Activated CD8-positive, alpha-beta T cell treated with anti-CD3 and anti-CD28 coated beads, Interleukin-2, amount 10 ng/mL, durations not matched to agents 7 days and 5 days (primary cell): ENCODE measurements at regions not wholly inside any gene's neighbourhood (a gene's known extent, or its start where the extent isn't known, plus 50 kb on each side); places are given as distances from the start of the nearest gene placed in this dataset.
"Not testable (repeated sequence)": the region's sequence is repeated elsewhere in the genome, so short reads cannot be mapped to it uniquely, and the experiment has no call there.

ENCODE experiments used
- ATAC-seq: fragments of 150-1000 bp; cut with Tn5 transposase; one replicate; pipeline ENCODE4 v1.10.0; 2021; ENCODE audit warnings: moderate library complexity
- CTCF ChIA-PET: fragments of 350-600 bp; sonication (Branson Sonifier 250); formaldehyde crosslinking; loops from one replicate; lab custom pipeline; 2021; ENCODE audit warnings: antibody characterized with exemption; lab: Charles Lee
- POLR2A ChIA-PET: fragments of 350-600 bp; sonication (Branson Sonifier 250); formaldehyde crosslinking; loops from one replicate; lab custom pipeline; 2021; ENCODE audit warnings: antibody characterized with exemption; lab: Charles Lee
- DNase-seq: peaks from one replicate; pipeline ENCODE4 v3.0.0-alpha.2; 2020
- H3K27ac Mint-ChIP-seq: one replicate; pipeline ENCODE4 v1.8.0; 2021; ENCODE audit warnings: mild to moderate bottlenecking, mixed read lengths
- H3K27me3 Mint-ChIP-seq: one replicate; pipeline ENCODE4 v1.8.0; 2021; ENCODE audit warnings: low read depth, mixed read lengths
- H3K36me3 Mint-ChIP-seq: one replicate; pipeline ENCODE4 v1.8.0; 2021; ENCODE audit warnings: low read depth, mixed read lengths
- H3K4me1 Mint-ChIP-seq: one replicate; pipeline ENCODE4 v1.8.0; 2021; ENCODE audit warnings: low read depth, mixed read lengths
- H3K4me3 Mint-ChIP-seq: one replicate; pipeline ENCODE4 v1.8.0; 2021; ENCODE audit warnings: mild to moderate bottlenecking, mixed read lengths
- H3K9me3 Mint-ChIP-seq: one replicate; pipeline ENCODE4 v1.8.0; 2022; ENCODE audit warnings: mixed read lengths; ENCODE audit not compliant: insufficient read depth

DNA sequence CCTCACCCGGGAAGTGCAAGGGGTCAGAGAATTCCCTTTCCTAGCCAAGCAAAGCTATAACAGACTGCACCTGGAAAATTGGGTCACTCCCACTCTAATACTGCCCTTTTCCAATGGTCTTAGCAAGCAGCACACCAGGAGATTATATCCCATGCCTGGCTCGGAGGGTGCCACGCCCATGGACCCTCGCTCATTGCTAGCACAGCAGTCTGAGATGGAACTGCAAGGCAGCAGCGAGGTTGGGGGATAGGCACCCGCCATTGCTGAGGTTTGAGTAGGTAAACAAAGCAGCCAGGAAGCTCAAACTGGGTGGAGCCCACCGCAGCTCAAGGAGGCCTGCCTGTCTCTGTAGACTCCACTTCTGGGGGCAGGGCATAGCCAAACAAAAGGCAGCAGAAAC, 386.5 kb downstream of the CENPW start:
- H3K36me3 Mint-ChIP-seq, H3K4me1 Mint-ChIP-seq, CTCF ChIA-PET, H3K27me3 Mint-ChIP-seq, H3K27ac Mint-ChIP-seq, POLR2A ChIA-PET, H3K4me3 Mint-ChIP-seq, ATAC-seq, DNase-seq: not testable (repeated sequence)
- H3K9me3 Mint-ChIP-seq, result peaks cover 16% of the 10 kb centered on the region

DNA sequence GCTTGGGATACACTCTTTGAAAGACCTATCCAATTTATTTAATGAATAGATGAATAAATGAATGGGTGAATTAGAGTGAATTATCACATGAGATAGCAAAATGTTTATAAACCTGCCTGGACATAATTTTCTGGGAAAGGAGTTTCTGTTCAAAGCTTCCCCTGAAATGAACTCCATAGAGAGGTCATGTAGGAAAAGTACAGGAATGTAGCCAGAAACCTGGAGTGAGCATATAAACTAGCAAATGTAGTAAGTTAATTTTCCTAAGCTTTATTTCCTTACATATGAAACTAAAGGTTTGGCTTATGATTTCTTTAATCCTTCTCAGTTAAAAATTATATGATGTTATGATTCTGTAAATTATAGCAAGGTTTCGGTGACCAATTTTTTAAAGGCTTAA, 380.3 kb upstream of the RSPO3 start:
- Mint-ChIP-seq H3K9me3 (no peaks in the 10 kb centered on the region), H3K4me3 (no peak overlapping the region), H3K4me1 (no peaks in the 10 kb centered on the region), H3K27me3 (no peaks in the 10 kb centered on the region), H3K36me3 (no peaks in the 10 kb centered on the region), H3K27ac (no peak overlapping the region)
- DNase-seq (no peak), ATAC-seq (no peak)
- CTCF ChIA-PET, result no interaction called here
- POLR2A ChIA-PET, result no interaction called here

DNA sequence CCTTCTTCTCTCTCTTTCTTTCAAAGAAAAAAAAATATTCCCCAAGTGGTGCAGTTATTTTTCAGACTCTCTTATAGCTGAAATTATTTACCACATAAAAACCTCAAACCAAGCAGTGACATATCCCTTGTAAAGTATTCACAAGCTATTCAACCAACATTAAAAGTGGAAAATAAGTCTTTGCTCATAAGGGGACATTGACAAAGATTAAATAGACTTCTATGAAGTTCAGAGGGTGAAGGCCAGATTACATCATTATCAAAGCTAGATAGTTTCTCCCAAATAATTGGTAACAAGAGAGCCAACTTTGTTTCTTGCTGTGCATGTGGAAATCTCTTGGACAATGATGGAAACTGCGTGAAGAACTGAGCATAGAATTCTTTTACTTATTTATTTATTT, 379.8 kb upstream of the RSPO3 start:
- H3K27me3 Mint-ChIP-seq, result no peaks in the 10 kb centered on the region
- ChIA-PET POLR2A (no interaction called here), CTCF (interaction anchor here (0.7 kb wide), 1 partner anchor 363 kb away, joined by 3 read pairs; no protein-coding TSS in a partner anchor)
- DNase-seq (no peak), ATAC-seq (no peak)
- H3K4me1 Mint-ChIP-seq, result no peaks in the 10 kb centered on the region
- H3K27ac Mint-ChIP-seq, result no peak overlapping the region
- no peaks in the 10 kb centered on the region for H3K36me3 Mint-ChIP-seq
- no peak overlapping the region for H3K4me3 Mint-ChIP-seq
- no peaks in the 10 kb centered on the region for H3K9me3 Mint-ChIP-seq

- DNase-seq, result no peak
- POLR2A ChIA-PET, result no interaction called here
- H3K36me3 Mint-ChIP-seq, result no peaks in the 10 kb centered on the region
- H3K4me1 Mint-ChIP-seq, result no peaks in the 10 kb centered on the region
- CTCF ChIA-PET, result no interaction called here
- H3K4me3 Mint-ChIP-seq, result no peak overlapping the region
- H3K9me3 Mint-ChIP-seq, result no peaks in the 10 kb centered on the region
- no peak for ATAC-seq
- no peak overlapping the region for H3K27ac Mint-ChIP-seq
- no peaks in the 10 kb centered on the region for H3K27me3 Mint-ChIP-seq
Measured at GRCh38 chr6:126743076-126743475, 375.4 kb upstream of the RSPO3 start.

- H3K4me1 Mint-ChIP-seq, result no peaks in the 10 kb centered on the region
- H3K9me3 Mint-ChIP-seq, result no peaks in the 10 kb centered on the region
- DNase-seq, result no peak
- no peaks in the 10 kb centered on the region for H3K27me3 Mint-ChIP-seq
- no peak overlapping the region for H3K27ac Mint-ChIP-seq
- no peak overlapping the region for H3K4me3 Mint-ChIP-seq
- ATAC-seq, result no peak
- CTCF ChIA-PET, result no interaction called here
- POLR2A ChIA-PET, result no interaction called here
- no peaks in the 10 kb centered on the region for H3K36me3 Mint-ChIP-seq
Measured at GRCh38 chr6:126747728-126748540, 370.5 kb upstream of the RSPO3 start.

- H3K27ac Mint-ChIP-seq, result no peak overlapping the region
Measured at GRCh38 chr6:126753606-126754005, 364.9 kb upstream of the RSPO3 start.

GRCh38 chr6:126761854-126762253, 356.6 kb upstream of the RSPO3 start:
- H3K9me3 Mint-ChIP-seq, result no peaks in the 10 kb centered on the region
- ChIA-PET POLR2A (no interaction called here), CTCF (no interaction called here)
- no peak for ATAC-seq
- H3K36me3 Mint-ChIP-seq, result no peaks in the 10 kb centered on the region
- H3K4me1 Mint-ChIP-seq, result no peaks in the 10 kb centered on the region
- H3K27ac Mint-ChIP-seq, result no peak overlapping the region
- DNase-seq, result no peak
- no peaks in the 10 kb centered on the region for H3K27me3 Mint-ChIP-seq
- no peak overlapping the region for H3K4me3 Mint-ChIP-seq

More at GRCh38 chr6:126753606-126754005, 364.9 kb upstream of the RSPO3 start:
- POLR2A ChIA-PET, result no interaction called here
- no peak overlapping the region for H3K4me3 Mint-ChIP-seq
- H3K27me3 Mint-ChIP-seq, result no peaks in the 10 kb centered on the region
- H3K9me3 Mint-ChIP-seq, result no peaks in the 10 kb centered on the region
- no peaks in the 10 kb centered on the region for H3K36me3 Mint-ChIP-seq
- ATAC-seq (no peak), DNase-seq (no peak)
- no peaks in the 10 kb centered on the region for H3K4me1 Mint-ChIP-seq
- CTCF ChIA-PET, result no interaction called here

GRCh38 chr6:126764104-126764503, 354.4 kb upstream of the RSPO3 start:
- no peak for DNase-seq
- ChIA-PET POLR2A (no interaction called here), CTCF (no interaction called here)
- Mint-ChIP-seq H3K27me3 (no peaks in the 10 kb centered on the region), H3K4me3 (no peak overlapping the region), H3K9me3 (no peaks in the 10 kb centered on the region), H3K4me1 (no peaks in the 10 kb centered on the region), H3K36me3 (no peaks in the 10 kb centered on the region), H3K27ac (no peak overlapping the region)
- ATAC-seq, result no peak

- no peak overlapping the region for H3K27ac Mint-ChIP-seq
- ChIA-PET CTCF (no interaction called here), POLR2A (no interaction called here)
- H3K9me3 Mint-ChIP-seq, result no peaks in the 10 kb centered on the region
- ATAC-seq (no peak), DNase-seq (no peak)
- H3K27me3 Mint-ChIP-seq, result no peaks in the 10 kb centered on the region
- H3K4me1 Mint-ChIP-seq, result no peaks in the 10 kb centered on the region
- H3K36me3 Mint-ChIP-seq, result no peaks in the 10 kb centered on the region
- no peak overlapping the region for H3K4me3 Mint-ChIP-seq
Measured at GRCh38 chr6:126764671-126765070, 353.8 kb upstream of the RSPO3 start.

GRCh38 chr6:126766820-126767219, 351.7 kb upstream of the RSPO3 start:
- POLR2A ChIA-PET, result no interaction called here
- H3K27ac Mint-ChIP-seq, result no peak overlapping the region
- no peaks in the 10 kb centered on the region for H3K27me3 Mint-ChIP-seq
- H3K4me3 Mint-ChIP-seq, result no peak overlapping the region
- CTCF ChIA-PET, result no interaction called here
- DNase-seq (no peak), ATAC-seq (no peak)
- no peaks in the 10 kb centered on the region for H3K9me3 Mint-ChIP-seq
- H3K36me3 Mint-ChIP-seq, result no peaks in the 10 kb centered on the region
- no peaks in the 10 kb centered on the region for H3K4me1 Mint-ChIP-seq

DNA sequence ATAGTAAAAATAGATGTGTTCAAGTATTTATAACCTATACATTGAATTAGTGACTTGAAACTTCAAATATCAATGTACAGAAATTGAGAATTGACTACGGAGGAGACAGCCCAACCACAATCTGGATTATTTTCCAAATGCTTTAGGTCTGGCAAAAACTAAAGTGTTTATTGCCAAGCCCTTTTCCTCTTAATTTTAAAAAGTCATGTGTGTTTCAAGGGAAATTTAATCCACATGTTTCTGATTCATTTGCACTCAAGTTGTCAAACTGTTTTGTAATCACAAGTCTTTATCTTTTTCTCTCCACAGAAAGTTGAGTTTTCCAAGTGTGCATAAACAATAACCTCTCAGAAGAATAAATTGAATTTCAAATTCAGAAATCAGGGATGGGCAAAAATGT, 350.8 kb upstream of the RSPO3 start:
- Mint-ChIP-seq H3K4me3 (no peak overlapping the region), H3K4me1 (no peaks in the 10 kb centered on the region), H3K9me3 (no peaks in the 10 kb centered on the region), H3K36me3 (no peaks in the 10 kb centered on the region), H3K27me3 (no peaks in the 10 kb centered on the region), H3K27ac (no peak overlapping the region)
- ChIA-PET POLR2A (no interaction called here), CTCF (no interaction called here)
- ATAC-seq (no peak), DNase-seq (no peak)

GRCh38 chr6:126770176-126770575, 348.3 kb upstream of the RSPO3 start:
- ATAC-seq, result no peak
- H3K27ac Mint-ChIP-seq, result no peak overlapping the region
- DNase-seq, result no peak
- no peaks in the 10 kb centered on the region for H3K27me3 Mint-ChIP-seq
- no peaks in the 10 kb centered on the region for H3K9me3 Mint-ChIP-seq
- no peaks in the 10 kb centered on the region for H3K4me1 Mint-ChIP-seq
- H3K4me3 Mint-ChIP-seq, result no peak overlapping the region
- CTCF ChIA-PET, result no interaction called here
- H3K36me3 Mint-ChIP-seq, result no peaks in the 10 kb centered on the region
- POLR2A ChIA-PET, result no interaction called here
